GM12875 (cell line): ENCODE measurements at regions not wholly inside any gene's neighbourhood (a gene's known extent, or its start where the extent isn't known, plus 50 kb on each side); places are given as distances from the start of the nearest gene placed in this dataset.

Source experiments
- H3K4me3 ChIP-seq: one replicate; pipeline ENCODE4 v1.5.1; 2011; ENCODE audit warnings: low read depth, low read length, control low read depth
- TF ChIP-seq, protein P1 (sequence below): IDR thresholded peaks from 2 replicates; pipeline ENCODE4 v1.5.1; 2011; ENCODE audit warnings: low read depth, mild to moderate bottlenecking, control low read depth, inconsistent platforms, low read length, moderate library complexity, borderline replicate concordance; ENCODE audit not compliant: insufficient read depth

DNA sequence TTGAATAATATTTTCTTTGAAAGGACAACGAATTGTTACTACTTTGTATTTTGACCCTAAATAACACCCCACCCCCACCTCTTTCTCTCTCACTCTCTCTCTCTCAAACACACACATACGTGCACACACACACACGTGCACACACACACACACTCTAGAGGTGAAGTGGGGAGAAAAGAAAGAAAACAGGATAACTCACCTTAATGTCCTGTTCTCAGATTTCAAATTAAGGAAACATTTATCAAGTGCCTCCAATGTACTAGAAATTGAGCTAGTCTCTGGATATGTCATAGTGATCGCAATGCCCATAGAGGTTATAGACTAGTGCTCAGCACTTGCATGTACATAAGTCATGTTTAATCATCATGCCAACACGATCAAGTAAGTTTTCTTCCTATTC is 1483.6 kb upstream of the SEL1L start:
- no peak overlapping the region for H3K4me3 ChIP-seq
- TF ChIP-seq, protein P1, sequence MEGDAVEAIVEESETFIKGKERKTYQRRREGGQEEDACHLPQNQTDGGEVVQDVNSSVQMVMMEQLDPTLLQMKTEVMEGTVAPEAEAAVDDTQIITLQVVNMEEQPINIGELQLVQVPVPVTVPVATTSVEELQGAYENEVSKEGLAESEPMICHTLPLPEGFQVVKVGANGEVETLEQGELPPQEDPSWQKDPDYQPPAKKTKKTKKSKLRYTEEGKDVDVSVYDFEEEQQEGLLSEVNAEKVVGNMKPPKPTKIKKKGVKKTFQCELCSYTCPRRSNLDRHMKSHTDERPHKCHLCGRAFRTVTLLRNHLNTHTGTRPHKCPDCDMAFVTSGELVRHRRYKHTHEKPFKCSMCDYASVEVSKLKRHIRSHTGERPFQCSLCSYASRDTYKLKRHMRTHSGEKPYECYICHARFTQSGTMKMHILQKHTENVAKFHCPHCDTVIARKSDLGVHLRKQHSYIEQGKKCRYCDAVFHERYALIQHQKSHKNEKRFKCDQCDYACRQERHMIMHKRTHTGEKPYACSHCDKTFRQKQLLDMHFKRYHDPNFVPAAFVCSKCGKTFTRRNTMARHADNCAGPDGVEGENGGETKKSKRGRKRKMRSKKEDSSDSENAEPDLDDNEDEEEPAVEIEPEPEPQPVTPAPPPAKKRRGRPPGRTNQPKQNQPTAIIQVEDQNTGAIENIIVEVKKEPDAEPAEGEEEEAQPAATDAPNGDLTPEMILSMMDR = no peak

DNA sequence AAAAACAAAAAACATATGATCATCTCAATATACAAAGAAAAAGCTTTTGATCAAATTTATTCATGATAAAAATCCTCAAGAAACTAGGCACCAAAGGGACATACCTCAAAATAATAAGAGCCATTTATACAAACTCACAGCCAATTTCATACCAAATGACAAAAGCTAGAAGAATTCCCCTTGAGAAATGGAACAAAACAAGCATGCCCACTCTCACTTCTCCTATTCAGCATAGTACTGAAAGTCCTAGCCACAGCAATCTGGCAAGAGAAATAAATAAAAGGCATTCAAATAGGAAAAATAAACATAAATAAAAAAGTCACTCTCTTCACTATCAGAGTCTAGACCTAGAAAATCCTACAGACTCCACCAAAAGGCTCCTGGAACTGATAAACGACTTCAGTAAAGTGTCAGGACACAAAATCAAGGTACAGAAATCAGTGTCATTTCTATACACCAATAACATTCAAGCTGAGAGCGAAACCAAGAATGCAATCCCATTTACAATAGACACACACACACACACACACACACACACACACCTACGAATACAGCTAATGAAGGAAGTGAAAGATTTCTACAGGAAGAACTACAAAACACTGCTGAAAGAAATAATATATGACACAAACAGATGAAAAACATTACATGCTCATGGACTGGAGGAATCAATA is 1486.2 kb upstream of the SEL1L start:
- TF ChIP-seq, protein P1 = no peak

DNA sequence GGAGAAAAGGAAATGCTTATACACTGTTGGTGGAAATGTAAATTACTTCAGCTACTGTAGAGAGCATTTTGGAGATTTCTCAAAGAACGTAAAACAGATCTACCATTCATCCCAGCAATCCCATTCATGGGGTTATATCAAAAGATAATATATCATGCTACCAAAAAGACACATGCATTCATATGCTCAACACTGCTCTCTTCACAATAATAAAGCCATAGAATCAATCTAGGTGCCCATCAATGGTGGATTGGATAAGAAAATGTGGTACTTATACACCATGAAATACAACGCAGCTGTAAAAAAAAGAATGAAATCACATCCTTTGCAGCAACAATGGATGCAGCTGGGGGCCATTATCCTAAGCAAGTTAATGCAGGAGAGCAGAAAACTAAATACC is 1487.7 kb upstream of the SEL1L start:
- TF ChIP-seq, protein P1 = no peak
- H3K4me3 ChIP-seq = no peak overlapping the region

More for the DNA sequence above, 1486.2 kb upstream of the SEL1L start:
- no peak overlapping the region for H3K4me3 ChIP-seq

DNA sequence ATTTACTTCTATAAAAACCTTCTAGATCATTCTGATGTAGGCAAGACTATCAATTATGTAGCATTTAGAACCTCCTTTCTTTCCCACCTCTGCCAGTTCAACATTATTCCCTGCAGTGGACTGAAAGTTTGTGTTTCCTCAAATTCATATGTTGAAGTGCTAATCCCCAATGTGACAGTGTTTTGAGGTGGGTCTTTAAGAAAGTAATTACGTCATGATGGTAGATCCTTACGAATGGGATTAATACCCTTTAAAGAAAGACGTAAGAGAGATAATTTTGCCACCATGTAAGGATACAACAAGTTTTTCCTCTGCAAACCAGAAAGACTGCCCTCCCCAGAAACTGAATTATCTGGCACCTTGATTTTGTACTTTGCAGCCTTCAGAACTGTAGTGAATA is 1489.7 kb upstream of the SEL1L start:
- TF ChIP-seq, protein P1 = no peak

DNA sequence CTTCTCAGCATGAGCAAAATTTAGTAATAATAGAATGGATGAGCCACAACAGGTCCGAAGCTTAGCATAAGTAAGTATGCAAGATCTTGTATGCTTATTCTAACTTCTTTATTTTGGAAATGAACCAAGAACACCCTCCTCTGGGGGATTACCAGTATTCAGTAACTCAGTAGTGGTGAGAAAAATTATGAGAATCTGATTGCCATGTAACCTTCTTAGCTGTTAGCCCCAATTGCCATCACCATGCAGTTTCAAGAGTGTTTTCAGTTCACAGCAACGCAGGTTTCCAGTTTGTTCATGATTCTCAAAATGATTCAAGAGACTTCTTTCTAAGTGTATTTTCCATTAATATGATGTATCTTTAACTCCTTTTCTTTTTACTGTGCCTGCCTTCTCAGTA is 1507.6 kb upstream of the SEL1L start:
- TF ChIP-seq, protein P1 = no peak
- H3K4me3 ChIP-seq = no peak overlapping the region

More for the DNA sequence above, 1489.7 kb upstream of the SEL1L start:
- H3K4me3 ChIP-seq = no peak overlapping the region

DNA sequence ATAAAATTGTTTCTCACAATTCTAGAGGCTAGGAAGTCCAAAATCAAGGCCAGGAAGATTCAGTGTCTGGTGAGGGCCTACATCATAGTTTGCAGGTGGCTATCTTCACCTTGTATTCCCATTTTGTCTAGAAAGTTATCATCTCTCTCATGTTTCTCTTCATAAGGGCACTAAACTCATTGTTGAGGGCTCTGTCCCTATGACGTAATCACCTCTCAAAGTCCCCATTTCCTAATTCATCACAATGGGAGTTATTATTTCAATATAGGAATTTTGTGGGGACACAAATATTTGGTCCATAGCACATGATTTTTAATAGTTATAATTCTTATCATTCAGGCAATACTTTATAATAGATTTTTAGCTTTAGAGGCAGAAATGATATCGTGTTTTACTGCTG is 1509.2 kb upstream of the SEL1L start:
- H3K4me3 ChIP-seq = no peak overlapping the region
- TF ChIP-seq, protein P1 = no peak

DNA sequence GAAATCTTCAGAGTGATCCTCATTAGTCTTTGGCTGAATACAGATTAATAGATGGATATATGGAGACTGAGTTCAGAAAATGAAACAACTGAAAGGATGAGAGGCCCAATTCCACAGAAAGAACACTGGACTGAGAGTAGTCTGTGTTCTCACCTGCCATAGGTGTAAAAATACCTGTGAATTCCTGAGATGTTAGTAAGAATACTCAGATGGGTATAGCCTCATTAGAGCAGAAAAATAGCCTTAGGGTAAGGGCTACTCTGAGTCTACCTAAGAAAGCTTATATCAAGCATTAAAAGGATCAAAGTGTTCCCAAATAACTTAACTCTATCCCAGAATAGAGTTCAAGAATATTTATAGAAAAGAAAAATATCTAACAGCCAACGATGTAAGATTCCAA is 1510.3 kb upstream of the SEL1L start:
- H3K4me3 ChIP-seq = no peak overlapping the region
- TF ChIP-seq, protein P1 = no peak
